PC-9 (cell line): ENCODE measurements at regions not wholly inside any gene's neighbourhood (a gene's known extent, or its start where the extent isn't known, plus 50 kb on each side); places are given as distances from the start of the nearest gene placed in this dataset.
"Not testable (repeated sequence)": the region's sequence is repeated elsewhere in the genome, so short reads cannot be mapped to it uniquely, and the experiment has no call there.

Experiments used
- BruUV-seq: library from RNA; stranded (reverse); fragments of 400-500 nt; replicated peaks from 2 replicates; lab custom pipeline; 2021; lab: Mats Ljungman, UMichigan
- CTCF ChIA-PET: fragments of 300-600 bp; sonication (Branson Sonifier 250); formaldehyde crosslinking; loops from one replicate; lab custom pipeline; 2022; ENCODE audit warnings: antibody characterized with exemption; lab: Charles Lee
- POLR2A ChIA-PET: fragments of 300-600 bp; sonication (Branson Sonifier 250); formaldehyde crosslinking; loops from one replicate; lab custom pipeline; 2022; ENCODE audit warnings: antibody characterized with exemption; ENCODE audit not compliant: unreplicated experiment; lab: Charles Lee
- DNase-seq, 2 experiments: peaks; one replicate each; pipeline versions ENCODE4 v3.0.0 to v3.0.0-alpha.2; 2015 to 2022; ENCODE audit warnings: mixed read lengths in 1 of 2
- H2AFZ ChIP-seq: fragments of 200-600 bp; sonication (generic); 2 replicates; pipeline ENCODE4 v1.8.1; 2017; ENCODE audit warnings: antibody characterized with exemption
- H3F3A ChIP-seq: fragments of 200-600 bp; sonication (generic); 2 replicates; pipeline ENCODE4 v1.8.1; 2017; ENCODE audit warnings: antibody characterized with exemption, mild to moderate bottlenecking, low read depth; ENCODE audit not compliant: insufficient read depth
- H3K27ac ChIP-seq: fragments of 200-600 bp; sonication (generic); 2 replicates; pipeline ENCODE4 v1.6.1; 2016; ENCODE audit warnings: mixed run types
- H3K27me3 ChIP-seq: fragments of 200-600 bp; sonication (generic); 2 replicates; pipeline ENCODE4 v1.6.1; 2016; ENCODE audit warnings: low read depth, mixed run types; ENCODE audit not compliant: insufficient read depth
- H3K36me3 ChIP-seq: fragments of 200-600 bp; sonication (generic); 2 replicates; pipeline ENCODE4 v1.6.1; 2016; ENCODE audit warnings: low read depth, mixed run types
- H3K4me1 ChIP-seq: fragments of 200-600 bp; sonication (generic); replicated peaks from 2 replicates; pipeline ENCODE4 v1.6.1; 2016; ENCODE audit warnings: mixed run types; ENCODE audit not compliant: insufficient read depth
- H3K4me2 ChIP-seq: fragments of 200-600 bp; sonication (generic); 2 replicates; pipeline ENCODE4 v1.6.1; 2017; ENCODE audit warnings: mixed run types
- H3K4me3 ChIP-seq: fragments of 200-600 bp; sonication (generic); 2 replicates; pipeline ENCODE4 v1.6.1; 2016; ENCODE audit warnings: mixed run types
- H3K79me2 ChIP-seq: fragments of 200-600 bp; sonication (generic); 2 replicates; pipeline ENCODE4 v1.6.1; 2017; ENCODE audit warnings: low read depth, mixed run types
- H3K9me2 ChIP-seq: fragments of 200-600 bp; sonication (generic); 2 replicates; pipeline ENCODE4 v1.8.1; 2017; ENCODE audit warnings: mild to moderate bottlenecking; ENCODE audit not compliant: insufficient read depth
- H3K9me3 ChIP-seq: fragments of 200-600 bp; sonication (generic); 2 replicates; pipeline ENCODE4 v1.8.1; 2016; ENCODE audit warnings: low read depth; ENCODE audit not compliant: insufficient read depth
- H4K20me1 ChIP-seq: fragments of 200-600 bp; sonication (generic); 2 replicates; pipeline ENCODE4 v1.8.1; 2017; ENCODE audit not compliant: insufficient read depth
- EZH2 ChIP-seq: fragments of 200-600 bp; sonication (generic); IDR thresholded peaks from 2 replicates; pipeline ENCODE4 v1.8.0; 2017; ENCODE audit warnings: antibody characterized with exemption, low read depth
- intact Hi-C: fragments of 100-400 bp; cut with micrococcal nuclease; formaldehyde crosslinking; loops from one replicate; pipeline ENCODE4 v1.10.0; 2022; ENCODE audit not compliant: unreplicated experiment
- TF ChIP-seq, protein P1 (sequence below): fragments of 200-600 bp; sonication (generic); conservative IDR thresholded peaks from 2 replicates; pipeline ENCODE4 v1.6.1; 2017; ENCODE audit warnings: mixed run types, antibody characterized with exemption, mild to moderate bottlenecking, moderate library complexity

- H3F3A ChIP-seq: no peaks in the 10 kb centered on the region
- POLR2A ChIA-PET: no interaction called here
- H3K36me3 ChIP-seq: no peaks in the 10 kb centered on the region
- H3K27me3 ChIP-seq: peaks cover 33% of the 10 kb centered on the region
- intact Hi-C loops: no loop called here
- BruUV-seq: no TSS peak
- TF ChIP-seq, protein P1, sequence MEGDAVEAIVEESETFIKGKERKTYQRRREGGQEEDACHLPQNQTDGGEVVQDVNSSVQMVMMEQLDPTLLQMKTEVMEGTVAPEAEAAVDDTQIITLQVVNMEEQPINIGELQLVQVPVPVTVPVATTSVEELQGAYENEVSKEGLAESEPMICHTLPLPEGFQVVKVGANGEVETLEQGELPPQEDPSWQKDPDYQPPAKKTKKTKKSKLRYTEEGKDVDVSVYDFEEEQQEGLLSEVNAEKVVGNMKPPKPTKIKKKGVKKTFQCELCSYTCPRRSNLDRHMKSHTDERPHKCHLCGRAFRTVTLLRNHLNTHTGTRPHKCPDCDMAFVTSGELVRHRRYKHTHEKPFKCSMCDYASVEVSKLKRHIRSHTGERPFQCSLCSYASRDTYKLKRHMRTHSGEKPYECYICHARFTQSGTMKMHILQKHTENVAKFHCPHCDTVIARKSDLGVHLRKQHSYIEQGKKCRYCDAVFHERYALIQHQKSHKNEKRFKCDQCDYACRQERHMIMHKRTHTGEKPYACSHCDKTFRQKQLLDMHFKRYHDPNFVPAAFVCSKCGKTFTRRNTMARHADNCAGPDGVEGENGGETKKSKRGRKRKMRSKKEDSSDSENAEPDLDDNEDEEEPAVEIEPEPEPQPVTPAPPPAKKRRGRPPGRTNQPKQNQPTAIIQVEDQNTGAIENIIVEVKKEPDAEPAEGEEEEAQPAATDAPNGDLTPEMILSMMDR: no peak
- TF ChIP-seq EZH2: no peak
- H3K4me3 ChIP-seq: no peak overlapping the region
- CTCF ChIA-PET: no interaction called here
- H3K9me3 ChIP-seq: no peaks in the 10 kb centered on the region
- DNase-seq: no peak
- no peaks in the 10 kb centered on the region for H3K4me1 ChIP-seq
- no peaks in the 10 kb centered on the region for H3K9me2 ChIP-seq
- no peaks in the 10 kb centered on the region for H4K20me1 ChIP-seq
- no peak overlapping the region for H3K4me2 ChIP-seq
- no peak overlapping the region for H2AFZ ChIP-seq
- H3K27ac ChIP-seq: no peak overlapping the region
- no peaks in the 10 kb centered on the region for H3K79me2 ChIP-seq
Observed at GRCh38 chr6:170222498-170223471, 68.1 kb downstream of the DLL1 start.

GRCh38 chr6:170221753-170222400 is 69.0 kb downstream of the DLL1 start:
- CTCF ChIA-PET: no interaction called here
- Histone ChIP-seq H3K79me2 (no peaks in the 10 kb centered on the region), H3K27me3 (peaks cover 24% of the 10 kb centered on the region), H3K4me3 (no peak overlapping the region), H3F3A (no peaks in the 10 kb centered on the region), H3K27ac (no peak overlapping the region), H3K4me2 (no peak overlapping the region), H3K9me3 (no peaks in the 10 kb centered on the region), H3K4me1 (no peaks in the 10 kb centered on the region), H4K20me1 (no peaks in the 10 kb centered on the region), H3K36me3 (no peaks in the 10 kb centered on the region), H3K9me2 (no peaks in the 10 kb centered on the region), H2AFZ (no peak overlapping the region)
- DNase-seq: no peak
- POLR2A ChIA-PET: no interaction called here
- BruUV-seq: no TSS peak
- TF ChIP-seq, protein P1: no peak
- no peak for TF ChIP-seq EZH2
- intact Hi-C loops: no loop called here

DNA sequence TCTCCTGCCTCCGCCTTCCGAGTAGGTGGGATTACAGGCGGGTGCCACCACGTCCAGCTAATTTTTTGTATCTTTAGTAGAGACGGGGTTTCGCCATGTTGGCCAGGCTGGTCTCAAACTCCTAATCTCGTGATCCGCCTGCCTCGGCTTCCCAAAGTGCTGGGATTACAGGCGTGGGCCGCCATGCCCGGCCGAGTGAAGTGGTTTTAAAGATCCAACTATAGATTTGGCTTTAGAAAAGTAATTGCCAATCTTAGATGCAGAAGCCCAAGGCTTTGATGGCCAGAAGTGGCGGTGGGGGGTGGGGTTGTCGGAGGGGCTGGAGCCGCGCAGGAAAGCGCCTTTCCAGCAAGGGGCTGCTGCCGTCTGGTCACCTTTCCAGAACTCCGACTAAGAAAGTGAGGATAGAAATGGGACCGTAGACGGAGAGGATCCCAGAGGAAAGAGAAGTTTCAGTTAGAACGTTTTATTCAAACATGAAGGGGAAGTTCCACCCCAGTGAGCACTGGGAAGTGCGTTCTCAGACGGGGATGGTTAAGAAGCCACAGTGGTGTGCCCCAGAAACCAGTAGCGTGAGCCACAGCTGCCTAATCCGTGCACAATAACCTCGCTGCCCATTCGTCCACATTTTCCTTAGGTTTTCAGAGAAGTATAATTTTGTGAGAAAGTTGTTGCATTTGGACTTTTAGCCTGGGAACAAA is 69.7 kb downstream of the DLL1 start:
- Histone ChIP-seq H3K9me3 (no peaks in the 10 kb centered on the region), H3K4me3 (no peak overlapping the region), H3F3A (no peaks in the 10 kb centered on the region), H2AFZ (no peak overlapping the region), H3K27me3 (peaks cover 17% of the 10 kb centered on the region), H3K9me2 (no peaks in the 10 kb centered on the region), H3K4me2 (no peak overlapping the region), H3K27ac (no peak overlapping the region), H3K36me3 (no peaks in the 10 kb centered on the region), H3K79me2 (no peaks in the 10 kb centered on the region), H4K20me1 (no peaks in the 10 kb centered on the region), H3K4me1 (no peaks in the 10 kb centered on the region)
- intact Hi-C loops: no loop called here
- TF ChIP-seq EZH2: no peak
- TF ChIP-seq, protein P1: no peak
- POLR2A ChIA-PET: no interaction called here
- CTCF ChIA-PET: no interaction called here
- BruUV-seq: no TSS peak
- no peak for DNase-seq

GRCh38 chr6:170213637-170214018 is 77.2 kb downstream of the DLL1 start:
- not testable (repeated sequence) for H3F3A ChIP-seq, BruUV-seq, H2AFZ ChIP-seq

More at GRCh38 chr6:170213637-170214018, 77.2 kb downstream of the DLL1 start:
- H3K9me2 ChIP-seq, H3K4me3 ChIP-seq, CTCF ChIA-PET, H3K27ac ChIP-seq, H3K4me1 ChIP-seq, DNase-seq, H3K4me2 ChIP-seq, H3K9me3 ChIP-seq, intact Hi-C loops, H3K36me3 ChIP-seq, H4K20me1 ChIP-seq, H3K79me2 ChIP-seq, POLR2A ChIA-PET: not testable (repeated sequence)
- peaks cover 43% of the 10 kb centered on the region for H3K27me3 ChIP-seq
